HG02759 (cell line): ENCODE measurements at regions not wholly inside any gene's neighbourhood (a gene's known extent, or its start where the extent isn't known, plus 50 kb on each side); places are given as distances from the start of the nearest gene placed in this dataset.
"Not testable (repeated sequence)": the region's sequence is repeated elsewhere in the genome, so short reads cannot be mapped to it uniquely, and the experiment has no call there.

Experiments used
- ATAC-seq: cut with Tn5 transposase; IDR thresholded peaks from one replicate; pipeline ENCODE4 v1.9.1; 2021; ENCODE audit warnings: mild to moderate bottlenecking, moderate library complexity; ENCODE audit not compliant: unreplicated experiment

GRCh38 chr6:166806962-166807757 lies 149.2 kb downstream of the RNASET2 start:
- ATAC-seq: no peak

DNA sequence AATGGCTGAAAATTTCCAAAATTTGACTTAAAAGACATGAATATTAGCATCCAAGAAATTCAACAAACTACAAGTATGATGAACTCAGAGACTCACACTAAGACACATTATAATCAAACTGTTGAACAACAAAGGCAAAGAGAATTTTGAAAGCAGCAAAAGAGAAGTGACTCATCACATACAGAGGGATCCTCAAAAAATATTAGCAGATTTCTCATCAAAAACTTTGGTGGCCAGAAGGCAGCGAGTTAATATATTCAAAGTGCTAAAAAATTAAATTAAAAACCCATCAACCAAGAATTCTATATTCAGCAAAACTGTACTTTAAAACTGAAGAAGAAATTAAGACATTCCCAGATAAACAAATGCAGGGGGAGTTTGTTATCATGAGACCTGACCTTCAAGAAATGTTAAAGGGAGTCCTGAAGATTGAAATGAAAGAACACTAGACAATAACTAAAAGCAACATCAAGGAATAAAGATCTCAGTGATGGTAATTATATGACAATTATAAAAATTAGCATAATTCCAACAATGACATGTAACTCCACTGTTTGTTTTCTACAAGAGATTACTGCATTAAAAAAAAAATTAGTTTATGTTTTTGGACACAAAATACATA lies 150.0 kb downstream of the RNASET2 start:
- ATAC-seq: no peak

DNA sequence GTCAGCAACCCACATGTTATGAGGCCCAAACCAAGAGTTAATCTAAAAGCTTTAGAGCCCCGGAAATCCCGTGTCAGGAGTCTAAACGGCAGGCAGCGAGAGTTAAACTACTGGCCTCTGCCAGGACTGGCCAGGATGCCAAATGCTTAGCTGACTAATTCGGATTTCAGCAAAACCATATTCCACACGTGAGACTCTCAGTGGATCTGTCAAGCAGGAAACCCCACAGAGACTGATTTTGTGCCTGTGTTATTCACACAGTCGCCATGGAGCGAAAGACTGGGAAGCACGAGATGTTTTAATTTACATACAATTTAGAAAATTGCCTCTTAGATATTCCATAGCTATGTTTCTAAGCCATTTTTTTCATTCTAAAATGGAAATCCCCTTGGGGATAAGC lies 152.9 kb downstream of the RNASET2 start:
- ATAC-seq: no peak

GRCh38 chr6:166802401-166802800 lies 153.9 kb downstream of the RNASET2 start:
- no peak for ATAC-seq

- ATAC-seq: no peak
These were observed 156.2 kb downstream of the RNASET2 start for GRCh38 chr6:166800137-166800536.

DNA sequence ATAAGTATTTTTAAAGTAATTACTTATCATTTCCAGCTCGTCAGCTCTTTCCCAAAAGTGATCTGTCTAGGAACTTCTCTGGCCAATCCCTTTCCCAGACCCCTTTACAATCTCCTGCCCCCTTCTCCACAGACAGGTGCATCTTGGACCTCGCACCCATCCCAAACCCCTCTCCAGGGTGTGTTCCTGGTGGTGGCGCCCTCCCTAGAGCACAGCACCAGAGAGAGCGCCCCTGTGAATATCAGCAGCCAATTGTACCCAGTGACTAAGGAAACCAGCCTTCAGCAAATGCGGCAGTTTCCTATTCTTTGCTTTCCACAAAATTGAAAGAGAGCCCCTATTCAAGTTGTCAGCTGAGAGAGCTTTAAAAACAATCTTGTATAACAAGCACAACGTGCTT lies 157.7 kb downstream of the RNASET2 start:
- ATAC-seq: no peak

DNA sequence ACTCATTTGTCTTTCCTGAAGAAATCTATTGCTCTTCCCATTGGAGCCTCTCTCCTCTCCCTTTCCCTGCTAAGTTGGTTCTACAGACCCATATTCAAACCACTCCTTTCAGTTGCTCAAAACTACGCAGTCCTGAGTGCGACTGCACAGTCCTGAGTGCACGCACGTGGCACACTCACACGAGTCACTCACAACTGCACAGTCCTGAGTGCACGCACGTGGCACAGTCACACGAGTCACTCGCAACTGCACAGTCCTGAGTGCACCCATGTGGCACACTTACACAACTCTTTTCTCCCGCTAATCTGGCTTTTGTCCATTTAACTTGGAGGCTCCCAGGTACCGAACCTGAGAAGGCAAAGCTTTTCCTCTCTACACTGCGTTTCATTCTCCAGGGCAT lies 159.7 kb downstream of the RNASET2 start:
- no peak for ATAC-seq

DNA sequence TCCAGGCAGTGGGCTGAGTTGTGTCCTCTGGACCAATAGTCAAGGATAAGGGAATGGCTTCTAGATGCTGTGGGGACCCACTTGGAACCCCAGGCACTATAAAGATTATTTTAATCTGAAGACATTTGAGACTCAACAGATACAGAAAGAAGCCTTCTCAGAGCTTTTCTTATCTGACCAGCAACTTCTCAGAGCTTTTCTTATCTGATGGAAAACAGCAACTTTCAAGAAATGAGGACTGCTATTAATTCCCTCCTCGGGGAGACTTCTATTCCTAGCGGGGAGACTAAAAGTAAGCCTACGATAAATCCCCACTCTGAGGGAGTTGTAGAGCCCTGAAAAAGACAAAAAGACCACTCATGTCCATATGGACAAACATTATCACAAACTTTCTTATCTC lies 160.5 kb downstream of the RNASET2 start:
- ATAC-seq: no peak

- ATAC-seq: not testable (repeated sequence)
These were observed 163.8 kb upstream of the RPS6KA2 start for GRCh38 chr6:166790808-166791207.

- not testable (repeated sequence) for ATAC-seq
These were observed 161.9 kb upstream of the RPS6KA2 start for GRCh38 chr6:166788846-166789529.

DNA sequence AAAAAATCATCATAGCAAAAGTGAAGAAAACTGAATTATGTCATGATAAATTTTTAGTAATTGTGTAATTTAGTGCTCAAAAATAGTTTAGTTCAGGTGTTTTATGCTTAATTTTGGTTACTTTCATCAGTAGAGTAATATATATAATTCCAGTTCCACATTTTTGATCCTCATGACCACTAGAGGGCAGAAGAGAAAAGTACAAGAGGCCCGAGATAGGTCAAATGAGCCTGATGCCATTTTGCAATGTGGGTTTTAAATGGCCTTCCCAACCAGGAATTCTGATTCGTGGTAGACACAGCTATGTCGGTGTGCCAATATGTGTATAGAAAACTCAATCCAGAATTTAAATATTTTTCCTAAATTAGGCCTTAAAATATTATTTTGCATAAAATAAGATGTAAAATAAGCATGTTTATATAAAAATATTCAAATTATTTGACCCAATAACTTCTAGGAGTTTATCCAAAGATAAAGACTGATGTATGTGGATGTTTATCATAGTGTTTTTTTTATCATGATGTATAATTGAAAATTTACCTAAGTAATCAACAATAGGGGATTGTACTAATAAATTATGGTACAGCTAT lies 159.7 kb upstream of the RPS6KA2 start:
- ATAC-seq: no peak

DNA sequence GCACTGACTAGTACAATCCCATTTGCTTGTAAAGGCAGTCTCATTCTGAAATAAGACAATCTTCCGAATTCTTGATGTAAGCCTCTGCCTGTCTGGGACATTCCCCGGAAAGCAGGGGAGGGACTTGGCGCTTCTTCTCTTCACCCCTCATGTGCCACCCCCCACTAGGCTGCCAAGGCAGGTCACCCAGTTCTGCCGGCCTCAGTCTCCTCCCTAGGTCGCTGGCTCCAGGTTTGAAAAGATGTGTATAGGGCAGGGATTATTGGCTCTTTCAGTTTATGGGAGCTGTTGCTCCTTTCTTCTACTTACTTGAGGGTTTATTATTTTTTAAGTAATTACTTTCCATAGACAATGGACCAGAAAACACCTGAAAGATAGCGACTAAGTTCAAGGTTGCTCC lies 158.1 kb upstream of the RPS6KA2 start:
- ATAC-seq: no peak

- no peak for ATAC-seq
These were observed 157.6 kb upstream of the RPS6KA2 start for GRCh38 chr6:166784691-166785090.

- no peak for ATAC-seq
These were observed 155.5 kb upstream of the RPS6KA2 start for GRCh38 chr6:166782520-166782919.

- no peak for ATAC-seq
These were observed 154.3 kb upstream of the RPS6KA2 start for GRCh38 chr6:166781331-166781730.

GRCh38 chr6:166779963-166780683 lies 153.1 kb upstream of the RPS6KA2 start:
- ATAC-seq: no peak

- ATAC-seq: no peak
These were observed 152.3 kb upstream of the RPS6KA2 start for GRCh38 chr6:166779381-166779780.

GRCh38 chr6:166778776-166779175 lies 151.7 kb upstream of the RPS6KA2 start:
- ATAC-seq: no peak

GRCh38 chr6:166778046-166778445 lies 151.0 kb upstream of the RPS6KA2 start:
- ATAC-seq: no peak

DNA sequence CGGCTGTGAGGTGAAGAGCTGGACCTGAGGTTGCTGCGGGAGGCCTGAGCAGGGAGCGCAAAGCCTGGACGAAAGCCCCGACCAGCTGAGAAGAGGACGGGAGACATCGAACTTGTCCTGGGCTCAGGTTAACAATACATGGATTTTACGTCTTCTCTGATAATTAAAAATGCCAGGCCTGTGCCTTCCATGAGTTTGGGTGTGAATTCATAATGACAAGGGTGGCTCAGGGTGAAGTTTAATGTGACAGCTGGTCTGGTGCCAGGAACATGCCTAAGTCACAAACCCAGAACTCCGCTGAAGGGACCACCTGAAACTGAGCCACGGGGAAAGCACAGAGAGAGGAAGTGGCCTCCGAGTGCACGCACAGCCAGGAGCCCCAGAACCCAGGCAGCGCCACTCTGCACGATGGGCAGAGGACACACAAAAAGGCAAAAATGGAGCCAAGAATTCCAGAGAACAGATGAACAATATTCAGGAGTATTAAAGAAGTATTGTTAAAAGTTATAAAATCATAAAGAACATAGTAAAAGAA lies 150.1 kb upstream of the RPS6KA2 start:
- no peak for ATAC-seq

DNA sequence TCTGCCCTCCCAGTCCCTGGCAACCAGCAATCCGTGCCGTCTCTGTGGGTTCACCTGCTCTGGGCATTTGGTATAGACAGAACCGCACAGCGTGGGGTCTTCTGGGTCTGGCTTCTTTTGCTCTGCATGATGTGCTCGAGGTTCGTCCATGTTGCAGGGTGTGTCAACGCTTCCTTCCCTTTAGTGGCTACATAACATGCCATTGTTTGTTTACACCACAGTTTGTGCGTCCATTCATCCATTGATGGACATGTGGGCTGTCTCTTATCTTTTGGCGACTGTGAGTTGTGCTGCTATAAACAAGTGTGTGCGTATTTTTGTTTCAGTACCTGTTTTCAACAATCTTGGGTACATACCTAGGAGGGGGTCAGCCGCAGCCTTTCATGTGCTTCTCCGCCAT lies 149.5 kb upstream of the RPS6KA2 start:
- ATAC-seq: no peak
